ENCODE measurements at regions not wholly inside any gene's neighbourhood (a gene's known extent, or its start where the extent isn't known, plus 50 kb on each side); places are given as distances from the start of the nearest gene placed in this dataset.

DNA sequence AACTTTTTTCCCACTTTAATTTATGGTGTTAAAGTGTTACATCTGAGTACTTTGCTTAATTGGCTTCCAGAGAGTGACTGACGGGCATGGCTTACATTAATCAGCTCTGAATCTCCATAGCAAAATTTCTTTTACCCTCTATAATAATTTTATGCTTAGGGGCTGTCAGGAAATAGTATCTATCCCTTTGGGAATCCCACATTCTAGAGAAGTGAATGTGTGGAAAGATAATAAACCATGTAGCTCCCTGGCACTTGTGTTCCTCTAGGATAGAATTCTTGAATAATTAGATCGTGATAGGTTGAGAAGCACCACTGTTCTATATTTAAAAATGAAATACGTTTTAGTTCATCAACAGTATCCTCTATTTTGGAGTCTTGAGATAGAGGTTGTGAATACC is 89.6 kb downstream of the DNAJB9 start:
- Histone ChIP-seq H3K36me3 (ENCODE audit: control insufficient read depth, insufficient read depth, low read length) (no peaks in the 10 kb centered on the region), H3K23ac (ENCODE audit: low read depth, low read length) (no peak overlapping the region), H3K4me3 (ENCODE audit: insufficient read depth, low read depth, low read length) (no peak overlapping the region), H4K8ac (ENCODE audit: low read depth in 2 of 2, low read length in 2 of 2) (no peak overlapping the region), H2AK5ac (ENCODE audit: low read depth, low read length) (no peak overlapping the region), H3K27me3 (ENCODE audit: control insufficient read depth, insufficient read depth, low read length) (no peaks in the 10 kb centered on the region), H2BK5ac (ENCODE audit: low read depth, low read length, poor library complexity, severe bottlenecking) (no peak overlapping the region), H3K9me1 (ENCODE audit: insufficient read depth, low read length) (no peaks in the 10 kb centered on the region), H4K91ac (ENCODE audit: insufficient read depth, low read depth, low read length) (no peak overlapping the region), H4K20me1 (ENCODE audit: insufficient read depth, low read length) (no peaks in the 10 kb centered on the region), H3K18ac (ENCODE audit: low read depth, low read length) (no peak overlapping the region), H2BK20ac (ENCODE audit: low read depth, low read length) (no peak overlapping the region), H3K79me1 (ENCODE audit: low read depth in 1 of 2, low read length in 2 of 2) (no peaks in the 10 kb centered on the region), H3K4me1 (ENCODE audit: control insufficient read depth, insufficient read depth, low read length) (no peaks in the 10 kb centered on the region), H2AFZ (replicated peaks; ENCODE audit: low read length, poor library complexity) (no peak overlapping the region), H2AK9ac (replicated peaks; ENCODE audit: low read depth, low read length, poor library complexity) (no peak overlapping the region), H3K56ac (ENCODE audit: extremely low read depth, insufficient read depth, low read length) (no peak overlapping the region), H3K4me2 (ENCODE audit: low read depth, low read length) (no peak overlapping the region), H4K5ac (ENCODE audit: low read depth, low read length) (no peak overlapping the region), H3K9ac (ENCODE audit: low read depth, low read length) (no peak overlapping the region), H3K14ac (replicated peaks; ENCODE audit: low read depth, low read length) (no peak overlapping the region), H3K4ac (ENCODE audit: low read depth, low read length) (no peak overlapping the region), H2BK15ac (ENCODE audit: low read depth, low read length) (no peak overlapping the region), H2BK120ac (ENCODE audit: low read depth, low read length) (no peak overlapping the region), H3K27ac (ENCODE audit: insufficient read depth, low read length) (no peak overlapping the region), H3K9me3 (ENCODE audit: control insufficient read depth, insufficient read depth, low read length) (no peaks in the 10 kb centered on the region)
- no TSS peak for BruUV-seq (replicated peaks)
- ATAC-seq (ENCODE audit: low read depth) (no peak), DNase-seq (no peak)
- intact Hi-C loops (cut with micrococcal nuclease), result no loop called here
- no CpG with 5 or more reads among the region's 3 CpGs for WGBS, 2 experiments (ENCODE audit: extremely low coverage in 2 of 2, insufficient read length in 1 of 2)
- POLR2A ChIA-PET (ENCODE audit: unreplicated experiment), result no interaction called here
- CTCF ChIA-PET, result no interaction called here
- in situ Hi-C loops (cut with MboI; ENCODE audit: low sequenced_read_pairs), result no loop called here
- TF ChIP-seq, protein P1, sequence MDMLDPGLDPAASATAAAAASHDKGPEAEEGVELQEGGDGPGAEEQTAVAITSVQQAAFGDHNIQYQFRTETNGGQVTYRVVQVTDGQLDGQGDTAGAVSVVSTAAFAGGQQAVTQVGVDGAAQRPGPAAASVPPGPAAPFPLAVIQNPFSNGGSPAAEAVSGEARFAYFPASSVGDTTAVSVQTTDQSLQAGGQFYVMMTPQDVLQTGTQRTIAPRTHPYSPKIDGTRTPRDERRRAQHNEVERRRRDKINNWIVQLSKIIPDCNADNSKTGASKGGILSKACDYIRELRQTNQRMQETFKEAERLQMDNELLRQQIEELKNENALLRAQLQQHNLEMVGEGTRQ (IDR thresholded peaks at IDR 0.05; ENCODE audit: low read depth, low read length), result no peak
- TF ChIP-seq NFE2L2 (IDR thresholded peaks at IDR 0.05; ENCODE audit: low read depth, low read length) (no peak), CHD1 (IDR thresholded peaks at IDR 0.05; ENCODE audit: low read depth, low read length) (no peak), MAFK (IDR thresholded peaks at IDR 0.05; ENCODE audit: low read depth, low read length) (no peak), FOS (IDR thresholded peaks at IDR 0.05; ENCODE audit: low read depth, low read length) (no peak), RCOR1 (IDR thresholded peaks at IDR 0.05; ENCODE audit: insufficient replicate concordance, low read length) (no peak), RFX5 (IDR thresholded peaks at IDR 0.05; ENCODE audit: low read depth, low read length) (no peak), CEBPB (IDR thresholded peaks at IDR 0.05; ENCODE audit: low read depth, low read length) (no peak), BHLHE40 (IDR thresholded peaks at IDR 0.05; ENCODE audit: low read depth, low read length) (no peak), POLR2A (IDR thresholded peaks at IDR 0.05; ENCODE audit: low read depth, low read length) (no peak)
- TF ChIP-seq, protein P2, sequence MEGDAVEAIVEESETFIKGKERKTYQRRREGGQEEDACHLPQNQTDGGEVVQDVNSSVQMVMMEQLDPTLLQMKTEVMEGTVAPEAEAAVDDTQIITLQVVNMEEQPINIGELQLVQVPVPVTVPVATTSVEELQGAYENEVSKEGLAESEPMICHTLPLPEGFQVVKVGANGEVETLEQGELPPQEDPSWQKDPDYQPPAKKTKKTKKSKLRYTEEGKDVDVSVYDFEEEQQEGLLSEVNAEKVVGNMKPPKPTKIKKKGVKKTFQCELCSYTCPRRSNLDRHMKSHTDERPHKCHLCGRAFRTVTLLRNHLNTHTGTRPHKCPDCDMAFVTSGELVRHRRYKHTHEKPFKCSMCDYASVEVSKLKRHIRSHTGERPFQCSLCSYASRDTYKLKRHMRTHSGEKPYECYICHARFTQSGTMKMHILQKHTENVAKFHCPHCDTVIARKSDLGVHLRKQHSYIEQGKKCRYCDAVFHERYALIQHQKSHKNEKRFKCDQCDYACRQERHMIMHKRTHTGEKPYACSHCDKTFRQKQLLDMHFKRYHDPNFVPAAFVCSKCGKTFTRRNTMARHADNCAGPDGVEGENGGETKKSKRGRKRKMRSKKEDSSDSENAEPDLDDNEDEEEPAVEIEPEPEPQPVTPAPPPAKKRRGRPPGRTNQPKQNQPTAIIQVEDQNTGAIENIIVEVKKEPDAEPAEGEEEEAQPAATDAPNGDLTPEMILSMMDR (conservative IDR thresholded peaks at IDR 0.05; ENCODE audit: low read depth, low read length), result no peak
- dilution Hi-C loops (cut with HindIII; ENCODE audit: low sequenced_read_pairs, unreplicated experiment), result no loop called here
